CD4-positive, CD25-positive, alpha-beta regulatory T cell (primary cell): ENCODE measurements at regions not wholly inside any gene's neighbourhood (a gene's known extent, or its start where the extent isn't known, plus 50 kb on each side); places are given as distances from the start of the nearest gene placed in this dataset.

Experiments used
- ATAC-seq, 2 donors: fragments of 150-1000 bp; cut with Tn5 transposase; one replicate each; pipeline ENCODE4 v1.10.0; 2021; ENCODE audit warnings: low read depth in 2 of 2, moderate number of reproducible peaks in 2 of 2, moderate library complexity in 1 of 2
- DNase-seq, 3 donors: peaks; one replicate each; pipeline versions ENCODE4 v3.0.0 to v3.0.0-alpha.2; 2012 to 2022; ENCODE audit warnings: mixed read lengths in 1 of 3
- H3K27ac ChIP-seq: one replicate; pipeline ENCODE4 v1.7.0; 2013; ENCODE audit warnings: mild to moderate bottlenecking, low read length; ENCODE audit not compliant: insufficient read depth, poor library complexity, severe bottlenecking
- H3K27me3 ChIP-seq: one replicate; pipeline ENCODE4 v1.7.0; 2013; ENCODE audit warnings: low read length; ENCODE audit not compliant: control insufficient read depth, insufficient read depth
- H3K36me3 ChIP-seq: one replicate; pipeline ENCODE4 v1.7.0; 2013; ENCODE audit warnings: mild to moderate bottlenecking, low read length, moderate library complexity; ENCODE audit not compliant: control insufficient read depth, insufficient read depth
- H3K4me1 ChIP-seq: 2 replicates; pipeline ENCODE4 v1.7.0; 2013; ENCODE audit warnings: mild to moderate bottlenecking, low read length; ENCODE audit not compliant: insufficient read depth, control insufficient read depth, poor library complexity, severe bottlenecking
- H3K4me3 ChIP-seq: one replicate; pipeline ENCODE4 v1.7.0; 2013; ENCODE audit warnings: low read depth, mild to moderate bottlenecking, low read length, moderate library complexity
- H3K9me3 ChIP-seq, 2 experiments: 1 replicate in 1 of 2; 2 replicates in 1 of 2; pipeline ENCODE4 v1.7.0; 2013; ENCODE audit warnings: low read length in 2 of 2, mild to moderate bottlenecking in 1 of 2, moderate library complexity in 1 of 2; ENCODE audit not compliant: control insufficient read depth in 2 of 2
- H3K27ac Mint-ChIP-seq, 3 donors: one replicate each; pipeline ENCODE4 v1.8.0; 2020 to 2022; ENCODE audit warnings: mild to moderate bottlenecking in 3 of 3, mixed read lengths in 3 of 3, moderate library complexity in 2 of 3
- H3K27me3 Mint-ChIP-seq: one replicate; pipeline ENCODE4 v1.8.0; 2022; ENCODE audit warnings: mild to moderate bottlenecking, mixed read lengths
- H3K36me3 Mint-ChIP-seq: one replicate; pipeline ENCODE4 v1.8.0; 2020; ENCODE audit warnings: mixed read lengths
- H3K4me1 Mint-ChIP-seq, 4 donors: one replicate each; pipeline ENCODE4 v1.8.0; 2020 to 2022; ENCODE audit warnings: mixed read lengths in 4 of 4, mild to moderate bottlenecking in 1 of 4
- H3K4me3 Mint-ChIP-seq, 4 donors: one replicate each; pipeline ENCODE4 v1.8.0; 2020 to 2022; ENCODE audit warnings: mild to moderate bottlenecking in 4 of 4, mixed read lengths in 4 of 4, moderate library complexity in 3 of 4
- H3K9me3 Mint-ChIP-seq, 7 donors: one replicate each; pipeline ENCODE4 v1.8.0; 2020 to 2022; ENCODE audit warnings: mixed read lengths in 7 of 7, mild to moderate bottlenecking in 3 of 7, moderate library complexity in 2 of 7

- H3K27me3 ChIP-seq = no peaks in the 10 kb centered on the region
- no peaks in the 10 kb centered on the region for H3K36me3 ChIP-seq
- H3K9me3 ChIP-seq = no peaks in the 10 kb centered on the region
- no peak for ATAC-seq
- no peak for DNase-seq
- Mint-ChIP-seq H3K27me3 (peaks cover 9% of the 10 kb centered on the region), H3K4me3 (no peak overlapping the region), H3K9me3 (peaks cover 0 to 2% (median 0%) of the 10 kb centered on the region in 7 donors), H3K36me3 (no peaks in the 10 kb centered on the region), H3K4me1 (peaks cover 0 to 13% (median 8%) of the 10 kb centered on the region in 4 donors), H3K27ac (no peak overlapping the region)
- no peaks in the 10 kb centered on the region for H3K4me1 ChIP-seq
- no peak overlapping the region for H3K4me3 ChIP-seq
- no peak overlapping the region for H3K27ac ChIP-seq
These were observed 411.9 kb upstream of the EMCN start for GRCh38 chr4:100929758-100930157.

DNA sequence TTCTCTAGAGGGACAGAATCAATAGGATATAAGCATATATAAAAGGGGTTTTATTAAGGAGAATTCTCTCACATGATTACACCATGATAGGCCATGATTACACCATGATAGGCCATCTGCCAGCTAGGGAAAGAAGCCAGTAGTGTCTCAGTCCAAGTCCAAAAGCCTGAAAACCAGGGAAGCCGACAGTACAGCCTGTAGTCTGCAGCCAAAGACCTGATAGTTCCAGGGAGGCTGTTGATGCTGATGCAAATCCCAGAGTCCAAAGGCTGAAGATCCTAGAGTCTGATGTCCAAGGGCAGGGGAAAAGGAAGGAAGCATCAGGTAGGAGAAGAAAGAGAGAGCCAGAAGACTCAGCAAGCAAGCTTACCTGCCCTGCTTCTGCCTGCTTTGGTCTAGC, 411.3 kb upstream of the EMCN start:
- no peak for DNase-seq
- no peak for ATAC-seq
- Mint-ChIP-seq H3K27me3 (peaks cover 9% of the 10 kb centered on the region), H3K27ac (no peak overlapping the region), H3K36me3 (no peaks in the 10 kb centered on the region), H3K4me1 (peaks cover 0 to 13% (median 8%) of the 10 kb centered on the region in 4 donors), H3K4me3 (no peak overlapping the region), H3K9me3 (peaks cover 0 to 2% (median 0%) of the 10 kb centered on the region in 7 donors)
- H3K27ac ChIP-seq = no peak overlapping the region
- H3K9me3 ChIP-seq = no peaks in the 10 kb centered on the region
- H3K27me3 ChIP-seq = no peaks in the 10 kb centered on the region
- H3K36me3 ChIP-seq = no peaks in the 10 kb centered on the region
- no peak overlapping the region for H3K4me3 ChIP-seq
- no peaks in the 10 kb centered on the region for H3K4me1 ChIP-seq

GRCh38 chr4:100926039-100926717, 408.4 kb upstream of the EMCN start:
- Histone ChIP-seq H3K36me3 (no peaks in the 10 kb centered on the region), H3K27ac (no peak overlapping the region), H3K9me3 (no peaks in the 10 kb centered on the region), H3K27me3 (no peaks in the 10 kb centered on the region), H3K4me1 (no peaks in the 10 kb centered on the region), H3K4me3 (no peak overlapping the region)
- H3K36me3 Mint-ChIP-seq = no peaks in the 10 kb centered on the region
- ATAC-seq = no peak
- peaks cover 0 to 3% (median 0%) of the 10 kb centered on the region in 4 donors for H3K4me1 Mint-ChIP-seq
- peaks cover 18% of the 10 kb centered on the region for H3K27me3 Mint-ChIP-seq
- no peak for DNase-seq
- H3K9me3 Mint-ChIP-seq = peaks cover 0 to 7% (median 4%) of the 10 kb centered on the region in 7 donors
- H3K27ac Mint-ChIP-seq = no peak overlapping the region
- no peak overlapping the region for H3K4me3 Mint-ChIP-seq

DNA sequence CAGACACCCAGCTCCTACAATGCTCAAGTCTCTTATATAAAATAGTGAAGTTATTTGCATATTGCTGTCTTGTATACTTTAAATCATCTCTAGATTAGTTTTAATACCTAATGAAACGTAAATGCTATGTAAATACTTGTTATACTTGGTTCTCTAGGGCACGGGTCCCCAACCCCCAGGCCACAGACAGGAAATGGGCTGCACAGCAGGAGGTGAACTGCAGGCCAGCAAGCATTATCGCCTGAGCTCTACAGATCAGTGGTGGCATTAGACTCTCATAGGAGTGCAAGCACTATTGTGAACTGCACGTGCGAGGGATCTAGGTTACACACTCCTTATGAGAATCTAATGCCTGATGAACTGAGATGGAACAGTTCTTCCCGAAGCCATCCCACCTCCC, 395.9 kb upstream of the EMCN start:
- Mint-ChIP-seq H3K4me1 (peaks cover 0 to 3% (median 0%) of the 10 kb centered on the region in 4 donors), H3K4me3 (no peak overlapping the region), H3K36me3 (no peaks in the 10 kb centered on the region), H3K27ac (no peak overlapping the region), H3K9me3 (peaks cover 0 to 5% (median 2%) of the 10 kb centered on the region in 7 donors), H3K27me3 (peaks cover 22% of the 10 kb centered on the region)
- Histone ChIP-seq H3K36me3 (no peaks in the 10 kb centered on the region), H3K27me3 (no peaks in the 10 kb centered on the region), H3K9me3 (no peaks in the 10 kb centered on the region), H3K27ac (no peak overlapping the region), H3K4me1 (no peaks in the 10 kb centered on the region), H3K4me3 (no peak overlapping the region)
- no peak for ATAC-seq
- no peak for DNase-seq

DNA sequence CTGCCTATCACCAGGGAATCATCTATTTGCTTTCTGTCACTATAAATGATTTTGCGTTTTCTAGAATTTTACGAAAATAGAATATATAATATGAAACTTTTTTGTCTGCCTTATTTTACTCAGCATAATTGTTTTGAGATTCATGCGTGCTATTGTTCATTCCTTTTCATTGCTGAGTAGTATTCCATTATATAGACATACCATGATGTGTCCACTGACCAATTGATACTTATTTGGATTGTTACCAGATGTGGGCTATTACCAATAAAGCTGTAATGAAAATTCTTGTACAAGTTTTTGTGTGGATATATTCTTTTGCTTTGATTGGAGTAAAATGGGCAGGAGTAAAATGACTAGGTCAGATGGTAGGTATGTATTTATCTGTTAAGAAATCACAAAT, 390.7 kb upstream of the EMCN start:
- no peak overlapping the region for H3K27ac ChIP-seq
- H3K4me1 Mint-ChIP-seq = peaks cover 0 to 5% (median 4%) of the 10 kb centered on the region in 4 donors
- peaks cover 0 to 3% (median 0%) of the 10 kb centered on the region in 7 donors for H3K9me3 Mint-ChIP-seq
- H3K4me3 Mint-ChIP-seq = peak overlapping the region in 1 of 4 donors; percentile 5
- H3K36me3 Mint-ChIP-seq = no peaks in the 10 kb centered on the region
- H3K27ac Mint-ChIP-seq = no peak overlapping the region
- DNase-seq (no peak), ATAC-seq (no peak)
- H3K4me1 ChIP-seq = no peaks in the 10 kb centered on the region
- peaks cover 27% of the 10 kb centered on the region for H3K27me3 Mint-ChIP-seq
- H3K4me3 ChIP-seq = no peak overlapping the region
- H3K9me3 ChIP-seq = no peaks in the 10 kb centered on the region
- H3K36me3 ChIP-seq = no peaks in the 10 kb centered on the region
- H3K27me3 ChIP-seq = no peaks in the 10 kb centered on the region

GRCh38 chr4:100907465-100908454, 389.9 kb upstream of the EMCN start:
- no peaks in the 10 kb centered on the region for H3K36me3 Mint-ChIP-seq
- H3K9me3 Mint-ChIP-seq = peaks cover 0 to 3% (median 0%) of the 10 kb centered on the region in 7 donors
- ATAC-seq (no peak), DNase-seq (no peak)
- H3K27me3 Mint-ChIP-seq = peaks cover 24% of the 10 kb centered on the region
- Histone ChIP-seq H3K9me3 (no peaks in the 10 kb centered on the region), H3K4me1 (no peaks in the 10 kb centered on the region), H3K27ac (no peak overlapping the region), H3K27me3 (no peaks in the 10 kb centered on the region), H3K36me3 (no peaks in the 10 kb centered on the region), H3K4me3 (no peak overlapping the region)
- no peak overlapping the region for H3K27ac Mint-ChIP-seq
- H3K4me1 Mint-ChIP-seq = peaks cover 0 to 5% (median 4%) of the 10 kb centered on the region in 4 donors
- peak overlapping the region in 1 of 4 donors; percentile 5 for H3K4me3 Mint-ChIP-seq

GRCh38 chr4:100906973-100907372, 389.2 kb upstream of the EMCN start:
- Histone ChIP-seq H3K27me3 (no peaks in the 10 kb centered on the region), H3K9me3 (no peaks in the 10 kb centered on the region), H3K27ac (no peak overlapping the region), H3K4me1 (no peaks in the 10 kb centered on the region), H3K36me3 (no peaks in the 10 kb centered on the region), H3K4me3 (no peak overlapping the region)
- no peak overlapping the region for H3K27ac Mint-ChIP-seq
- H3K4me3 Mint-ChIP-seq = no peak overlapping the region
- no peak for DNase-seq
- peaks cover 21% of the 10 kb centered on the region for H3K27me3 Mint-ChIP-seq
- no peak for ATAC-seq
- peaks cover 0 to 3% (median 0%) of the 10 kb centered on the region in 7 donors for H3K9me3 Mint-ChIP-seq
- peaks cover 0 to 5% (median 4%) of the 10 kb centered on the region in 4 donors for H3K4me1 Mint-ChIP-seq
- no peaks in the 10 kb centered on the region for H3K36me3 Mint-ChIP-seq
